ENCODE measurements at regions not wholly inside any gene's neighbourhood (a gene's known extent, or its start where the extent isn't known, plus 50 kb on each side); places are given as distances from the start of the nearest gene placed in this dataset.

DNA sequence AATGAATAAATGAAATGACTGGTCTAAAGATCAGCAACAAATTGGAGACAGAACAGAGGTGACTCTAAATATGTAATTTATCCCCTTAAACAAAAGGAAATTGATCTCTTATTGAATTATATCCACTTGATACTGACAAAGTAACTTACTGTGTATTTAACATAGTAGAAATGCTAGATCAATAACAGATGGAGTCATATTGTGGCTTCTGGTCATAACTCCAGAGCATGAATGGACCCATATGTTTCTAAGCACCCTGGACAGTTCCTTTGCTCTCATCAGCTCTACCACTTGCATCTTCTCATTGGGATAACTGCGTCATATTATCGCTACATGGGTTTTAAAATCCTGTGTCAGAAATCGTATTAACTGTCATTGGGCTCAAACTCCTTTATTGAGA lies 222.3 kb downstream of the ETS1 start:
- peak; percentile 63 for DNase-seq

- peak; percentile 56 for DNase-seq
Measured at GRCh38 chr11:128361451-128362020, 225.8 kb downstream of the ETS1 start.

GRCh38 chr11:128359515-128359914 lies 227.8 kb downstream of the ETS1 start:
- no peak for DNase-seq

DNA sequence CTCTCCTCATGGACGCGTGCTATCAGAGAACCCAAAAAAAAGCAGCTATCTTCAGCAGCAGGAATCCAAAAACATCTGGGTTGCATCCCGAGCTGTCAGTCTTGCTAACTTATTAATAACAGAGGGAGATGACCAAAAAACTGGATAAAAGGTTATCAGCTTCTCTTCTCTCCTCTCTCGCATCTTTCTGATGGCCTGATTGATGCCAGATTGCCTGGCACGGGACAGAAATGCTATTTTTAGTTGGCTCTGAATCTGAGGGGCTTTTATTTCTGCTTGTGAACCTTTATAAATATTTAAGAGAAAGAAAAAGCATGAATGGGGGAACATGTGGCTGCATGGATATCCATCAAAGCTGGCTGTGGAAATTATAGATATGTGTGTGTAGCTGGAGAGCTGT lies 230.3 kb downstream of the ETS1 start:
- DNase-seq: no peak

DNA sequence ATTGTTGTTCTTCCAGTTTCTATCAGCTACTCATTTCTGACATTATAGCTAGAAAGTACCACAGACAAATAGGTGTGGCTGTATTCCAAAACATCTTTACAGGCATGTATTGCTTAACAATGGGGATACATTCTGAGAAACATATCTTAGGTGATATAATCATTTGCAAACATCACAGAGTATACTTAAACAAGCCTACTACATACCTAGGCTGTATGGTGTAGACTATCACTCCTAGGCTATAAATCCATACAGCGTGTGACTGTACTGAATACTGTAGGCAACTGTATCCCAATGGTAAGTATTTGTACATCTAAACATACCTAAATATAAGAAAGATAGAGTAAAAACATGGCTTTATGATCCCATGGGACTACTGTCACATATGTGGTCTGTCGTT lies 231.8 kb downstream of the ETS1 start:
- no peak for DNase-seq

DNA sequence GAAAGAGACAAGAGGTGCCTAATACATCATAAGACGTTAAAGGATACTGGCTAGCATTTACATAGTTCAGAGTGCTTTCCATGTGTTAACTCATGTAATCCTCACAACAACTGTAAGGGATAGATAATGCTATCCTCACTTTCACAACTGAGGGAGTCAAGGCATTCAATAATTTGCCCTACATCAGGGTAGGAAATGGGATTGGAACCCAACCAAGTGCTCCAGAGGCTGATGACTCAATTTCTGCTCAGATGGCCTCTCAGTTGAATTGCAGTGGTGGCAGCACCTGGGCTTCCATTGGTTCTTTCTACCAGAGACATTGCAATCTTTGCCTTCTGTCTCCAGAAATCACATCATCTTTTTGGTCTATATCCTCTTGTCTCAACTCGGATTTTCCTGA lies 232.9 kb downstream of the ETS1 start:
- DNase-seq: peak; percentile 9

DNA sequence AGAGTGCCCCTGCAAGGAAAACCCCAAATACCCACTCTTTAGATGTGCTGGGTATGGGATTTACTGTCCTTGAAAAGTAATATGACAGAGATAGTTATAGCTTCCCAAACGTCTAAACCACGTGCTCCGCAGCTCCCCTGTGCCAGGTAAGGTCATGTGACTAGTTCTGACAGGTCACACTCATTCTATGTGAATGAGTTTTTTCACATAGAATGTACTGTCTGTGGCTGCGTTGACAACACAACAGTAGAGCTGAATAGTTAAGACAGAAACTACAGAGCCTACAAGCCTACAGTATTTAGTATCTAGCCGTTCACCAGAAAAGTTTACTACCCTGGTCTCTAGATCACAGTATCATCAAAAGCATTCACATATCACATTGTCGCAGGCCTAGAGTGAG lies 236.2 kb downstream of the ETS1 start:
- DNase-seq: no peak

DNA sequence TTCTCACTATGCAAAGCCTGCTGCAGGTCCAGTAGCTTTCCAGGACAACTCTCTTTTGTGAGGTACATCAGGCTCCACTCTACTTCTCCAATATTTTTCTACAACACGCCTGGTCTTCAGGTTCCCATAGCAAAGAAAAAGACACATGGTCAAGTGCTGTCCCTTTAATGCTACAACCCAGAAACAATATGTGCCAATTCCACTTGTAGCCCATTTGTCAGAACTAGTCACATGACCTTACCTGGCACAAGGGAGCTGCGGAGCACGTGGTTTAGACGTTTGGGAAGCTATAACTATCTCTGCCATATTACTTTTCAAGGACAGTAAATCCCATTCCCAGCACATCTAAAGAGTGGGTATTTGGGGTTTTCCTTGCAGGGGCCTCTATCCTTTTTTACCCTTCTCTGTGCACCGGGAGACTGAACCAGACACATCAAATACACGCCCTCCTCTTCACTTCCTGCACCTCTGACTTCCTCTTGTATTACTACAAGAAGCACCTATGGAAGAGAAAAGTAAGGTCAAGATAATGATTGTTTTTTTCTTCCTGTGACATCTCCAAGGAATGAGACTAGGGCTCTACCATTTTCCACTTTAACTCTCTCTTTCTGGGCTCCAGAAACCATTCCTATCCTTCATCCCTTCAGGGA lies 237.6 kb downstream of the ETS1 start:
- DNase-seq: no peak

DNA sequence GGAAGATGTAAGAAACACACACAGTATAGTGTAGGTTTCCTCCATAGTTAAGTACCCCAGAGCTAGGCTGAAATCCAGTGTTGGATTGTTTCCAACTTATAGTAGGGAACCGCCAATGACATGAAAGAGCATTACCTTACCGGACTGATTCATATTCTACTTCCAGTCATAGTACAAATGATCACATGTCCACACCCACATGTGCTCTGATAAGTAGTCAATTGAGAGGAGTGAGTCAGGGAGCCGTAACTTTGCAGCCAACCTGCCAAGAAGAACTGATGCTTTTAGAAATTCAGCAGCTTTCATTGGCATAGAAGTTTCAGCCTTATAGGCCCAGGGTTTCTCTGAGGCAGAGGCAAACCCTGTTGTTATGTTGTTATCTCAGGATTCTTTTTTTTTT lies 240.6 kb downstream of the ETS1 start:
- DNase-seq: peak; percentile 23

DNA sequence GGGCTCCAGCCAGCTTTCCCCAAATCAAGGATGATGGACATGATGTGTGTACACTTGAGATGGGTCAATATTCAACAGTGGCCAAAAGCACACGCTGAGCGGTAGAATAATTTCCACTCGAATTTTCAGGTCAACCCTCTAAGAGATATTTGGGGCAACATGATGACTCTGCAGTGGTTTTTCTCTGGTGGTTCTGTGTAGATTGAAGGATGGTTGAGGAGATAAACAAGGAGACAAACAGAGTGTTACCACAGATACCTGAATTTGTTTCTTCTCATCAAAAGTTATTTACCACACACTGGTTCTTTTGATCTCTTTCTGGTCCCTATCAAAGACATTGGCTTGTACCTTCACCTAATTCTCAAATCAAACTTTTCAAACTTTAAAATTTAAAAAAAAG lies 242.0 kb downstream of the ETS1 start:
- DNase-seq: no peak

GRCh38 chr11:128343870-128344269 lies 243.5 kb downstream of the ETS1 start:
- no peak for DNase-seq

DNA sequence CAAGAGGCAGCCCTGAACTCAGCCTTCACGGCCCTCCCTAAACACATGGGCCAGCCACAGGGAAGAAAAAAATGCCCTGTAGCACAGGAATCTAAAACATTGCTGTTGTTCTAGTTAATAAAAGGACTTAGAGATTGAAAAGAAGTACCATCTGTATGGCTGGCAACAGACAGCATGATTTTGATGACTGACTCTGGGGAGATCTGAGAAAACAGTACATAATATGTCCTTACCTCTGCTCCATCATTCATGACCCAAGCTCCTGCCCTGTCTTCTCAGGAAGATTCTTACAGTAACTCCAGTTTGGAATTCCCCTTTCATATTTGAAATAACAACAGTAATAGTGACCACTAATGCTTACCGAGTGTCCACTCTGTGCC lies 244.2 kb downstream of the ETS1 start:
- DNase-seq: no peak

GRCh38 chr11:128342511-128343134 lies 244.7 kb downstream of the ETS1 start:
- peak; percentile 99 for DNase-seq

DNA sequence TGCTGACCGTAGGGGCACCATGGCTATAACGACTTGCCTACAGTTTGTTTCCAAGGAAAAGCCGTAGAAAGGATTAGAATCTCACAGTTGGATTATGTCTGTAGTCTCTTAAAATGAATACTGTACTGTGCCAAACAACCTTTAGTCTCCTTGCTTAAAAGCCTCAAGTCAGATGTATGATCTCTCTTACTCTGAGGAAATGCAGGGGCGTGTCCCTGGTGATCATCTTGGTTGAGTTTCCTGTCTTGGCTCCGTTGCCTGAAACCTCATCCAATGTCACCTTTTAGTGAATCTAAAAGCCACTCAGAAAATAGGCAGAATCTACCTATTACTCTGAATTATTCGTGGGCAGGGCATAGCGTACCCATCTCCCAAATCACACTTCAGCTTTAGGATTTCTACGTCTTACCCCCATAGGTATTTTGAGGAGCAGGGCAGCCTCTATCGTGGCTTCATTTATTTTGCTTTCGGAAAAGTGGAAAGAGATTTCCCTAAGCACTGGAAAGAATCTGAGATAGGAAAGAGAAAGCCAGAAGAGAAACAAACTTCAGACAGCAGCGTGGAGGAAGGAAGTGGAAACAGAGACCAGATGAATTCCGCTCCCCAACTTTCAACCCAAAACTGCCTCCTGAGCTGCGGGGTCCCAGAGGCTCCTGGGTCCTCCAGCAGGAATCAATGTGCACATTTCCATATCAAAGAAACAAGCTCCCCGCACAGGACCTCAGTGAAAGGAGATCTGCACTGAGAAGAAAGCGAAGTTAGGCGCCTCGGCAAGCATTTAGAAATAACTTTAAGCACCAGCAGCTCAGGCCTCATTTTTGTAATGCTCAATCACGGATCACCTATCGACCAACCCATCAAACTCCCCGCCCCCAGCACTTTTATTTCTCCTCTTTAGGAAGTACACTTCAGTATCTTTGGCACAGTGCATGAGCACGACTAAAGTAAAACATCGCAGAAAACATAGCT lies 245.8 kb downstream of the ETS1 start:
- no peak for DNase-seq

GRCh38 chr11:128339792-128340191 lies 247.6 kb downstream of the ETS1 start:
- DNase-seq: no peak

DNA sequence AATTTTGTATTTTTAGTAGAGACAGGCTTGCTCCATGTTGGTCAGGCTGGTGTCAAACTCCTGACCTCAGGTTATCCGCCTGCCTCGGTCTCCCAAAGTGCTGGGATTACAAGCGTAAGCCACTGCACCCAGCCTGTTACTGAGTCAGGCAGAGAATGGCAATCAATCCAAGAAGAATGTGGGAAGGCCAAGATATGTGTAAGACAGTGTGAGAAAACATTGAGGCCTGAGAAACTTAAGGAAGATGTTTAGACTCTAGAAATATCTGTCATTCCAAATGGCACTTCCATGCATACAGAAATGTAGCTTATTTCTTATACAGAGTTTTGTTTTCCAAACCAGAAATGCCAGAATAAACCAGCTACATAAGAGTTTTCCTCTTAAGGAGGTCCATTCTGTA lies 248.5 kb downstream of the ETS1 start:
- no peak for DNase-seq

GRCh38 chr11:128336203-128336602 lies 251.2 kb downstream of the ETS1 start:
- DNase-seq: no peak

- no peak for DNase-seq
Measured at GRCh38 chr11:128335729-128336128, 251.6 kb downstream of the ETS1 start.

- DNase-seq: no peak
Measured at GRCh38 chr11:128334311-128335044, 252.9 kb downstream of the ETS1 start.

- no peak for DNase-seq
Measured at GRCh38 chr11:128331317-128331716, 256.0 kb downstream of the ETS1 start.

- no peak for DNase-seq
Measured at GRCh38 chr11:128330203-128330602, 257.2 kb downstream of the ETS1 start.

- no peak for DNase-seq
Measured at GRCh38 chr11:128328955-128329551, 258.3 kb downstream of the ETS1 start.
